DND-41 (cell line): ENCODE measurements at regions not wholly inside any gene's neighbourhood (a gene's known extent, or its start where the extent isn't known, plus 50 kb on each side); places are given as distances from the start of the nearest gene placed in this dataset.

Source experiments
- ATAC-seq: fragments of 200-7000 bp; cut with Tn5 transposase; 3 replicates; pipeline ENCODE4 v1.9.1; 2021; ENCODE audit warnings: low read depth; ENCODE audit not compliant: insufficient read depth
- DNase-seq: peaks from one replicate; pipeline ENCODE4 v3.0.0-alpha.2; 2020
- H2AFZ ChIP-seq: 2 replicates; pipeline ENCODE4 v1.6.0; 2012; ENCODE audit warnings: low read depth, low read length
- H3K27ac ChIP-seq: 2 replicates; pipeline ENCODE4 v1.5.1; 2012; ENCODE audit warnings: low read length, inconsistent platforms
- H3K27me3 ChIP-seq: fragments of 200-600 bp; sonication (generic); 2 replicates; pipeline ENCODE4 v1.6.0; 2012; ENCODE audit warnings: low read length, mild to moderate bottlenecking, inconsistent platforms; ENCODE audit not compliant: insufficient read depth, poor library complexity
- H3K36me3 ChIP-seq: 2 replicates; pipeline ENCODE4 v1.5.1; 2012; ENCODE audit warnings: low read length, inconsistent platforms; ENCODE audit not compliant: insufficient read depth
- H3K4me1 ChIP-seq: 2 replicates; pipeline ENCODE4 v1.5.1; 2012; ENCODE audit warnings: mild to moderate bottlenecking, low read length; ENCODE audit not compliant: insufficient read depth
- H3K4me2 ChIP-seq: 2 replicates; pipeline ENCODE4 v1.6.0; 2012; ENCODE audit warnings: mild to moderate bottlenecking, moderate library complexity, low read length, inconsistent platforms; ENCODE audit not compliant: insufficient read depth
- H3K4me3 ChIP-seq, 2 experiments: fragments of 200-600 bp in 1 of 2; shearing (Covaris generic) in 1 of 2; 2 replicates each; pipeline ENCODE4 v1.5.1; 2012 to 2016; ENCODE audit warnings: inconsistent platforms in 2 of 2, low read length in 2 of 2, mild to moderate bottlenecking in 2 of 2, low read depth in 1 of 2, moderate library complexity in 1 of 2
- H3K79me2 ChIP-seq: 2 replicates; pipeline ENCODE4 v1.6.0; 2012; ENCODE audit warnings: low read length, inconsistent platforms; ENCODE audit not compliant: insufficient read depth
- H3K9ac ChIP-seq: 2 replicates; pipeline ENCODE4 v1.6.0; 2012; ENCODE audit warnings: low read depth, mild to moderate bottlenecking, inconsistent platforms, low read length, moderate library complexity
- H3K9me3 ChIP-seq: 2 replicates; pipeline ENCODE4 v1.5.1; 2012; ENCODE audit warnings: low read length, moderate library complexity, mild to moderate bottlenecking, inconsistent platforms; ENCODE audit not compliant: insufficient read depth, severe bottlenecking
- H4K20me1 ChIP-seq: 2 replicates; pipeline ENCODE4 v1.6.0; 2012; ENCODE audit warnings: low read length; ENCODE audit not compliant: insufficient read depth
- CTCF ChIP-seq: IDR thresholded peaks from 2 replicates; pipeline ENCODE4 v1.5.1; 2012; ENCODE audit warnings: borderline replicate concordance, low read length, moderate library complexity, mild to moderate bottlenecking; ENCODE audit not compliant: poor library complexity, severe bottlenecking; ENCODE audit errors: extremely low read depth
- EZH2 ChIP-seq: IDR thresholded peaks from 3 replicates; pipeline ENCODE4 v1.6.1; 2012; ENCODE audit warnings: borderline replicate concordance, low read depth, mild to moderate bottlenecking, moderate library complexity, low read length, inconsistent platforms; ENCODE audit not compliant: severe bottlenecking

GRCh38 chr6:48249071-48249470 lies 138.1 kb upstream of the PTCHD4 start:
- no peak for ATAC-seq

GRCh38 chr6:48243071-48243470 lies 132.1 kb upstream of the PTCHD4 start:
- Histone ChIP-seq H3K27ac (no peak overlapping the region), H3K4me1 (no peaks in the 10 kb centered on the region), H3K79me2 (no peaks in the 10 kb centered on the region), H3K27me3 (no peaks in the 10 kb centered on the region), H3K4me2 (no peak overlapping the region), H3K9me3 (no peaks in the 10 kb centered on the region), H3K9ac (no peak overlapping the region), H4K20me1 (no peaks in the 10 kb centered on the region), H2AFZ (no peak overlapping the region), H3K4me3 (no peak overlapping the region), H3K36me3 (no peaks in the 10 kb centered on the region)
- DNase-seq (no peak), ATAC-seq (no peak)
- no peak for TF ChIP-seq CTCF
- TF ChIP-seq EZH2, result no peak

More at GRCh38 chr6:48249071-48249470, 138.1 kb upstream of the PTCHD4 start:
- H3K4me3 ChIP-seq, result no peak overlapping the region
- H4K20me1 ChIP-seq, result no peaks in the 10 kb centered on the region
- H3K9ac ChIP-seq, result no peak overlapping the region
- no peaks in the 10 kb centered on the region for H3K79me2 ChIP-seq
- H3K4me1 ChIP-seq, result no peaks in the 10 kb centered on the region
- no peak for TF ChIP-seq CTCF
- no peak for TF ChIP-seq EZH2
- no peaks in the 10 kb centered on the region for H3K9me3 ChIP-seq
- H3K27ac ChIP-seq, result no peak overlapping the region
- DNase-seq, result no peak
- no peak overlapping the region for H2AFZ ChIP-seq
- no peak overlapping the region for H3K4me2 ChIP-seq
- no peaks in the 10 kb centered on the region for H3K36me3 ChIP-seq
- H3K27me3 ChIP-seq, result no peaks in the 10 kb centered on the region

- no peaks in the 10 kb centered on the region for H3K9me3 ChIP-seq
- H2AFZ ChIP-seq, result no peak overlapping the region
- H3K79me2 ChIP-seq, result no peaks in the 10 kb centered on the region
- TF ChIP-seq CTCF, result no peak
- TF ChIP-seq EZH2, result no peak
- H3K4me1 ChIP-seq, result no peaks in the 10 kb centered on the region
- no peak overlapping the region for H3K4me3 ChIP-seq
- H3K27ac ChIP-seq, result no peak overlapping the region
- no peaks in the 10 kb centered on the region for H3K36me3 ChIP-seq
- H3K27me3 ChIP-seq, result no peaks in the 10 kb centered on the region
- H3K9ac ChIP-seq, result no peak overlapping the region
- no peak for ATAC-seq
- no peak overlapping the region for H3K4me2 ChIP-seq
- no peak for DNase-seq
- H4K20me1 ChIP-seq, result no peaks in the 10 kb centered on the region
Observed at GRCh38 chr6:48240287-48240686, 129.3 kb upstream of the PTCHD4 start.

- ATAC-seq (no peak), DNase-seq (no peak)
- Histone ChIP-seq H3K9ac (no peak overlapping the region), H3K27ac (no peak overlapping the region), H3K4me1 (no peaks in the 10 kb centered on the region), H3K36me3 (no peaks in the 10 kb centered on the region), H3K27me3 (no peaks in the 10 kb centered on the region), H3K9me3 (no peaks in the 10 kb centered on the region), H3K4me2 (no peak overlapping the region), H3K4me3 (no peak overlapping the region), H4K20me1 (no peaks in the 10 kb centered on the region), H3K79me2 (no peaks in the 10 kb centered on the region), H2AFZ (no peak overlapping the region)
- no peak for TF ChIP-seq CTCF
- TF ChIP-seq EZH2, result no peak
Observed at GRCh38 chr6:48236375-48236774, 125.4 kb upstream of the PTCHD4 start.
